H1 (cell line): ENCODE measurements at regions not wholly inside any gene's neighbourhood (a gene's known extent, or its start where the extent isn't known, plus 50 kb on each side); places are given as distances from the start of the nearest gene placed in this dataset.

Experiments used
- CTCF ChIA-PET: fragments of 300-600 bp; sonication (Branson Sonifier 250); formaldehyde crosslinking; loops from one replicate; lab custom pipeline; 2021; ENCODE audit not compliant: partially characterized antibody; lab: Charles Lee
- POLR2A ChIA-PET: fragments of 300-600 bp; sonication (Branson Sonifier 250); formaldehyde crosslinking; loops from one replicate; lab custom pipeline; 2021; ENCODE audit warnings: inconsistent platforms; ENCODE audit not compliant: partially characterized antibody; lab: Charles Lee
- DNase-seq, 2 experiments: peaks; one replicate each; pipeline versions ENCODE4 v3.0.0 to v3.0.0-alpha.2; 2010 to 2022; ENCODE audit warnings: low spot score in 2 of 2, low read depth in 1 of 2, mixed read lengths in 1 of 2
- FAIRE-seq: peaks from 2 replicates; lab custom pipeline; 2011; peaks lifted over from hg19 to GRCh38; lab: Jason Lieb, UNC
- H2AFZ ChIP-seq: 2 replicates; pipeline ENCODE4 v1.8.1; 2012; ENCODE audit warnings: low read length, inconsistent platforms
- H2AK5ac ChIP-seq: 2 replicates; pipeline ENCODE4 v1.6.1; 2013; ENCODE audit warnings: low read depth, low read length
- H2BK120ac ChIP-seq: replicated peaks from 2 replicates; pipeline ENCODE3; 2013; ENCODE audit warnings: low read depth, low read length, inconsistent platforms
- H2BK12ac ChIP-seq: 2 replicates; pipeline ENCODE4 v1.6.1; 2013; ENCODE audit warnings: low read depth, low read length
- H2BK15ac ChIP-seq: 2 replicates; pipeline ENCODE4 v1.6.1; 2013; ENCODE audit warnings: low read length
- H2BK20ac ChIP-seq: 2 replicates; pipeline ENCODE4 v1.6.1; 2013; ENCODE audit warnings: low read length
- H2BK5ac ChIP-seq: 2 replicates; pipeline ENCODE4 v1.6.1; 2013; ENCODE audit warnings: low read depth, low read length
- H3K14ac ChIP-seq: 2 replicates; pipeline ENCODE4 v1.6.1; 2013; ENCODE audit warnings: inconsistent platforms; ENCODE audit not compliant: insufficient read length
- H3K18ac ChIP-seq: 2 replicates; pipeline ENCODE4 v1.6.1; 2013; ENCODE audit warnings: low read length; ENCODE audit errors: extremely low read depth
- H3K23ac ChIP-seq: 2 replicates; pipeline ENCODE4 v1.6.1; 2013; ENCODE audit warnings: inconsistent platforms; ENCODE audit not compliant: insufficient read length
- H3K23me2 ChIP-seq: 2 replicates; pipeline ENCODE4 v1.6.1; 2013; ENCODE audit warnings: low read depth, low read length
- H3K27ac ChIP-seq: 2 replicates; pipeline ENCODE4 v1.6.1; 2011; ENCODE audit warnings: low read depth, low read length, inconsistent platforms
- H3K27me3 ChIP-seq, 4 experiments: replicated peaks in 1 of 4; 1 replicate in 1 of 4; 2 replicates in 3 of 4; pipeline versions ENCODE4 v1.6.1 to v1.8.1; 2011 to 2013; ENCODE audit warnings: low read length in 3 of 4, mild to moderate bottlenecking in 3 of 4, inconsistent platforms in 2 of 4, mixed read lengths in 2 of 4, moderate library complexity in 1 of 4; ENCODE audit not compliant: control insufficient read depth in 3 of 4, insufficient read depth in 3 of 4; ENCODE audit errors: extremely low read depth in 1 of 4
- H3K36me3 ChIP-seq, 4 experiments: 2 replicates each; pipeline versions ENCODE4 v1.6.1 to v1.8.1; 2011 to 2013; ENCODE audit warnings: mild to moderate bottlenecking in 4 of 4, low read length in 3 of 4, moderate library complexity in 2 of 4, control low read depth in 1 of 4, inconsistent platforms in 1 of 4; ENCODE audit not compliant: insufficient read depth in 4 of 4, control insufficient read depth in 2 of 4
- H3K4ac ChIP-seq: replicated peaks from 2 replicates; pipeline ENCODE3; 2013; ENCODE audit warnings: low read length, low read depth, mixed read lengths, inconsistent platforms; ENCODE audit not compliant: insufficient read length
- H3K4me1 ChIP-seq, 4 experiments: replicated peaks in 1 of 4; 1 replicate in 1 of 4; 2 replicates in 3 of 4; pipeline versions ENCODE4 v1.6.1 to v1.8.1; 2011 to 2013; ENCODE audit warnings: low read length in 3 of 4, inconsistent platforms in 2 of 4, mixed read lengths in 1 of 4; ENCODE audit not compliant: insufficient read depth in 4 of 4, control insufficient read depth in 3 of 4
- H3K4me2 ChIP-seq, 2 experiments: 2 replicates each; pipeline versions ENCODE4 v1.6.1 to v1.8.1; 2011 to 2013; ENCODE audit warnings: low read depth in 2 of 2, low read length in 2 of 2, control low read depth in 1 of 2, inconsistent platforms in 1 of 2, mild to moderate bottlenecking in 1 of 2; ENCODE audit not compliant: insufficient read depth in 1 of 2
- H3K4me3 ChIP-seq, 4 experiments: fragments of 200-600, 300-600 bp in 1 of 4; sonication (generic), shearing (Covaris generic), sonication (Bioruptor Twin) in 1 of 4; 2 replicates each; pipeline versions ENCODE4 v1.5.1 to v1.8.1; 2011 to 2016; ENCODE audit warnings: low read length in 4 of 4, low read depth in 3 of 4, control low read depth in 2 of 4, inconsistent platforms in 2 of 4, mild to moderate bottlenecking in 2 of 4, mixed read lengths in 1 of 4, moderate library complexity in 1 of 4; ENCODE audit not compliant: insufficient read depth in 2 of 4; ENCODE audit errors: extremely low read depth in 1 of 4
- H3K56ac ChIP-seq: replicated peaks from 2 replicates; pipeline ENCODE3; 2013; ENCODE audit warnings: low read depth, mild to moderate bottlenecking, mixed read lengths, low read length, inconsistent platforms; ENCODE audit not compliant: insufficient read length
- H3K79me1 ChIP-seq: 2 replicates; pipeline ENCODE4 v1.6.1; 2013; ENCODE audit warnings: low read depth, low read length, control low read depth
- H3K79me2 ChIP-seq, 2 experiments: 2 replicates each; pipeline versions ENCODE4 v1.6.1 to v1.8.1; 2012 to 2013; ENCODE audit warnings: low read length in 2 of 2, mild to moderate bottlenecking in 2 of 2, inconsistent platforms in 1 of 2; ENCODE audit not compliant: insufficient read depth in 2 of 2, control insufficient read depth in 1 of 2
- H3K9ac ChIP-seq, 4 experiments: replicated peaks in 1 of 4; 1 replicate in 1 of 4; 2 replicates in 3 of 4; pipeline versions ENCODE4 v1.6.1 to v1.8.1; 2011 to 2013; ENCODE audit warnings: low read depth in 3 of 4, low read length in 3 of 4, control low read depth in 2 of 4, mild to moderate bottlenecking in 2 of 4, moderate library complexity in 2 of 4, inconsistent platforms in 1 of 4; ENCODE audit errors: extremely low read depth in 1 of 4
- H3K9me3 ChIP-seq, 2 experiments: 2 replicates each; pipeline versions ENCODE4 v1.6.1 to v1.8.1; 2012 to 2013; ENCODE audit warnings: mild to moderate bottlenecking in 2 of 2, moderate library complexity in 2 of 2, control low read depth in 1 of 2, inconsistent platforms in 1 of 2, low read depth in 1 of 2, low read length in 1 of 2, mixed read lengths in 1 of 2; ENCODE audit not compliant: insufficient read depth in 2 of 2
- H4K20me1 ChIP-seq, 2 experiments: replicated peaks in 1 of 2; 2 replicates each; pipeline versions ENCODE3 to v1.8.1; 2011 to 2013; ENCODE audit warnings: inconsistent platforms in 2 of 2, low read length in 2 of 2, mild to moderate bottlenecking in 1 of 2; ENCODE audit not compliant: insufficient read depth in 2 of 2, control insufficient read depth in 1 of 2
- H4K5ac ChIP-seq: 2 replicates; pipeline ENCODE4 v1.6.1; 2013; ENCODE audit warnings: low read length, low read depth, mixed read lengths, inconsistent platforms; ENCODE audit not compliant: insufficient read length
- H4K8ac ChIP-seq: 2 replicates; pipeline ENCODE4 v1.8.0; 2013; ENCODE audit warnings: mild to moderate bottlenecking, moderate library complexity, low read length, inconsistent platforms; ENCODE audit not compliant: insufficient read depth; ENCODE audit errors: extremely low read depth
- H4K91ac ChIP-seq: replicated peaks from 2 replicates; pipeline ENCODE3; 2013; ENCODE audit warnings: low read length, mixed read lengths, inconsistent platforms; ENCODE audit not compliant: insufficient read length
- CTCF ChIP-seq, 3 experiments: IDR thresholded peaks; 1 replicate in 2 of 3; 2 replicates in 1 of 3; pipeline versions ENCODE4 v1.5.1 to v1.6.1; 2011; ENCODE audit warnings: low read length in 3 of 3, mild to moderate bottlenecking in 3 of 3, inconsistent platforms in 2 of 3, low read depth in 1 of 3, moderate library complexity in 1 of 3; ENCODE audit not compliant: insufficient read depth in 1 of 3; ENCODE audit errors: control extremely low read depth in 1 of 3
- EP300 ChIP-seq, 2 experiments: IDR thresholded peaks; 1 replicate in 1 of 2; 2 replicates in 1 of 2; pipeline ENCODE4 v1.6.1; 2011 to 2012; ENCODE audit warnings: low read depth in 2 of 2, low read length in 2 of 2, mild to moderate bottlenecking in 2 of 2, borderline replicate concordance in 1 of 2, inconsistent platforms in 1 of 2, moderate library complexity in 1 of 2
- WGBS, 2 experiments: shearing (Covaris generic) in 1 of 2; methylation state at CpG; one replicate each; pipeline versions ENCODE4 v1.1.6 to v1.1.7; 2013 to 2015; ENCODE audit warnings: low lambda C conversion rate in 2 of 2, mixed read lengths in 2 of 2, inconsistent platforms in 1 of 2, low coverage in 1 of 2, missing lambda C conversion rate in 1 of 2; ENCODE audit not compliant: insufficient replicate concordance in 2 of 2, insufficient coverage in 1 of 2, insufficient read length in 1 of 2; ENCODE audit errors: extremely low coverage in 1 of 2, missing lambda C conversion rate in 1 of 2; 5-methylcytosine and 5-hydroxymethylcytosine counted together

GRCh38 chr4:134422776-134423175 is 221.2 kb upstream of the PABPC4L start:
- Histone ChIP-seq H3K23ac (no peak overlapping the region), H2BK120ac (no peak overlapping the region), H3K18ac (no peak overlapping the region), H3K27ac (no peak overlapping the region), H4K20me1 (no peaks in the 10 kb centered on the region), H2AK5ac (no peak overlapping the region), H4K8ac (no peak overlapping the region), H3K4me1 (no peaks in the 10 kb centered on the region), H3K23me2 (no peaks in the 10 kb centered on the region), H3K14ac (no peak overlapping the region), H3K9ac (no peak overlapping the region), H3K36me3 (no peaks in the 10 kb centered on the region), H3K4ac (no peak overlapping the region), H3K27me3 (no peaks in the 10 kb centered on the region), H2BK15ac (no peak overlapping the region), H2BK5ac (no peak overlapping the region), H3K9me3 (no peaks in the 10 kb centered on the region), H3K4me3 (no peak overlapping the region), H2BK20ac (no peak overlapping the region), H2AFZ (no peak overlapping the region), H3K56ac (no peak overlapping the region), H4K91ac (no peak overlapping the region), H3K79me1 (no peaks in the 10 kb centered on the region), H2BK12ac (no peak overlapping the region), H4K5ac (no peak overlapping the region), H3K79me2 (no peaks in the 10 kb centered on the region), H3K4me2 (no peak overlapping the region)
- DNase-seq (no peak), FAIRE-seq (no peak)
- CTCF ChIA-PET = interaction anchor here (0.6 kb wide), 1 partner anchor 39 kb away, joined by 3 read pairs; no protein-coding TSS in a partner anchor
- WGBS, 2 experiments = 73% methylated on average over 1 of the region's 1 CpG; no CpG with 5 or more reads in 1 of the 2 experiments
- POLR2A ChIA-PET = no interaction called here
- no peak for TF ChIP-seq CTCF (IDR thresholded peaks at IDR 0.05; ENCODE audit: control extremely low read depth in 1 of 3, insufficient read depth in 1 of 3, low read depth in 1 of 3, low read length in 3 of 3)
- no peak for TF ChIP-seq EP300 (IDR thresholded peaks at IDR 0.05; ENCODE audit: borderline replicate concordance in 1 of 2, low read depth in 2 of 2, low read length in 2 of 2)
